Vagina (tissue), 2 donors: ENCODE measurements at regions not wholly inside any gene's neighbourhood (a gene's known extent, or its start where the extent isn't known, plus 50 kb on each side); places are given as distances from the start of the nearest gene placed in this dataset.

Source experiments
- DNase-seq, 2 donors: peaks; one replicate each; pipeline ENCODE4 v3.0.0-alpha.2; 2017; ENCODE audit errors: extremely low spot score in 2 of 2
- H3K27ac ChIP-seq: fragments of 200-600 bp; sonication (generic); one replicate; pipeline ENCODE4 v1.5.1; 2019
- H3K27me3 ChIP-seq: fragments of 200-600 bp; sonication (generic); one replicate; pipeline ENCODE4 v1.5.1; 2019
- H3K36me3 ChIP-seq, 2 donors: fragments of 200-600 bp; sonication (generic); one replicate each; pipeline ENCODE4 v1.5.1; 2017 to 2019
- H3K4me1 ChIP-seq: fragments of 200-600 bp; sonication (generic); one replicate; pipeline ENCODE4 v1.5.1; 2019
- H3K4me3 ChIP-seq, 2 donors: fragments of 200-600 bp; sonication (generic); 1 replicate in 1 of 2; 2 replicates in 1 of 2; pipeline ENCODE4 v1.5.1; 2016 to 2019
- H3K9me3 ChIP-seq: fragments of 200-600 bp; sonication (generic); one replicate; pipeline ENCODE4 v1.5.1; 2019
- CTCF ChIP-seq, 3 experiments: fragments of 450-650 bp in 2 of 3; fragments of 200-600 bp in 1 of 3; sonication (generic) in 1 of 3; IDR thresholded peaks; one replicate each; pipeline ENCODE4 v1.5.1; 2017 to 2019; ENCODE audit warnings: antibody characterized with exemption in 3 of 3, mild to moderate bottlenecking in 2 of 3, moderate library complexity in 2 of 3
- POLR2A ChIP-seq, 2 donors: fragments of 450-650 bp; IDR thresholded peaks; one replicate each; pipeline ENCODE4 v1.6.1; 2017; ENCODE audit warnings: antibody characterized with exemption in 2 of 2, mild to moderate bottlenecking in 2 of 2, moderate library complexity in 2 of 2
- POLR2AphosphoS5 ChIP-seq, 2 donors: sonication (generic); formaldehyde crosslinking; IDR thresholded peaks; one replicate each; pipeline ENCODE4 v1.9.0; 2017; ENCODE audit warnings: antibody characterized with exemption in 2 of 2, mild to moderate bottlenecking in 2 of 2, low read depth in 1 of 2; ENCODE audit not compliant: insufficient read depth in 1 of 2
- intact Hi-C: fragments of 100-400 bp; cut with DNase I; formaldehyde crosslinking; loops from one replicate; pipeline ENCODE4 v1.15.1; 2023

GRCh38 chr9:82073551-82074543 lies 85.3 kb downstream of the SPATA31D1 start:
- Histone ChIP-seq H3K36me3 (no peaks in the 10 kb centered on the region), H3K9me3 (no peaks in the 10 kb centered on the region), H3K4me3 (no peak overlapping the region), H3K27ac (no peak overlapping the region), H3K27me3 (no peaks in the 10 kb centered on the region), H3K4me1 (no peaks in the 10 kb centered on the region)
- no peak for TF ChIP-seq POLR2A (IDR thresholded peaks at IDR 0.05)
- no peak for TF ChIP-seq POLR2AphosphoS5 (IDR thresholded peaks at IDR 0.05; ENCODE audit: insufficient read depth in 1 of 2, low read depth in 1 of 2)
- no peak for TF ChIP-seq CTCF (IDR thresholded peaks at IDR 0.05)
- DNase-seq: no peak
- intact Hi-C loops: no loop called here

GRCh38 chr9:82080265-82080664 lies 91.7 kb downstream of the SPATA31D1 start:
- no peaks in the 10 kb centered on the region for H3K36me3 ChIP-seq
- no peak for TF ChIP-seq POLR2A (IDR thresholded peaks at IDR 0.05)
- TF ChIP-seq POLR2AphosphoS5 (IDR thresholded peaks at IDR 0.05; ENCODE audit: insufficient read depth in 1 of 2, low read depth in 1 of 2): no peak
- no peak for TF ChIP-seq CTCF (IDR thresholded peaks at IDR 0.05)
- no peaks in the 10 kb centered on the region for H3K4me1 ChIP-seq
- H3K27me3 ChIP-seq: no peaks in the 10 kb centered on the region
- no peak for DNase-seq
- intact Hi-C loops: no loop called here
- H3K9me3 ChIP-seq: no peaks in the 10 kb centered on the region
- H3K27ac ChIP-seq: no peak overlapping the region
- H3K4me3 ChIP-seq: no peak overlapping the region

- Histone ChIP-seq H3K27me3 (no peaks in the 10 kb centered on the region), H3K9me3 (no peaks in the 10 kb centered on the region), H3K4me1 (no peaks in the 10 kb centered on the region), H3K27ac (no peak overlapping the region), H3K4me3 (no peak overlapping the region), H3K36me3 (no peaks in the 10 kb centered on the region)
- no peak for TF ChIP-seq CTCF (IDR thresholded peaks at IDR 0.05)
- no peak for TF ChIP-seq POLR2AphosphoS5 (IDR thresholded peaks at IDR 0.05; ENCODE audit: insufficient read depth in 1 of 2, low read depth in 1 of 2)
- TF ChIP-seq POLR2A (IDR thresholded peaks at IDR 0.05): no peak
- no peak for DNase-seq
- intact Hi-C loops: no loop called here
Observed at GRCh38 chr9:82081496-82081895, 92.9 kb downstream of the SPATA31D1 start.

GRCh38 chr9:82082563-82082962 lies 94.0 kb downstream of the SPATA31D1 start:
- H3K4me3 ChIP-seq: no peak overlapping the region
- H3K27ac ChIP-seq: no peak overlapping the region
- TF ChIP-seq POLR2AphosphoS5 (IDR thresholded peaks at IDR 0.05; ENCODE audit: insufficient read depth in 1 of 2, low read depth in 1 of 2): no peak
- TF ChIP-seq CTCF (IDR thresholded peaks at IDR 0.05): no peak
- TF ChIP-seq POLR2A (IDR thresholded peaks at IDR 0.05): no peak
- no peaks in the 10 kb centered on the region for H3K9me3 ChIP-seq
- intact Hi-C loops: no loop called here
- H3K4me1 ChIP-seq: no peaks in the 10 kb centered on the region
- no peaks in the 10 kb centered on the region for H3K27me3 ChIP-seq
- DNase-seq: no peak
- no peaks in the 10 kb centered on the region for H3K36me3 ChIP-seq

GRCh38 chr9:82088591-82088990 lies 100.0 kb downstream of the SPATA31D1 start:
- intact Hi-C loops: no loop called here
- Histone ChIP-seq H3K27ac (no peak overlapping the region), H3K4me3 (no peak overlapping the region), H3K27me3 (no peaks in the 10 kb centered on the region), H3K4me1 (no peaks in the 10 kb centered on the region), H3K9me3 (no peaks in the 10 kb centered on the region), H3K36me3 (no peaks in the 10 kb centered on the region)
- TF ChIP-seq POLR2AphosphoS5 (IDR thresholded peaks at IDR 0.05; ENCODE audit: insufficient read depth in 1 of 2, low read depth in 1 of 2) (no peak), CTCF (IDR thresholded peaks at IDR 0.05) (no peak), POLR2A (IDR thresholded peaks at IDR 0.05) (no peak)
- DNase-seq: no peak
